GM12892 (cell line): ENCODE measurements at regions not wholly inside any gene's neighbourhood (a gene's known extent, or its start where the extent isn't known, plus 50 kb on each side); places are given as distances from the start of the nearest gene placed in this dataset.

Source experiments
- POLR2A ChIP-seq: IDR thresholded peaks from 2 replicates; pipeline ENCODE4 v1.6.1; 2011; ENCODE audit warnings: low read depth, low read length, control low read depth
- POLR2AphosphoS5 ChIP-seq: IDR thresholded peaks from 2 replicates; pipeline ENCODE4 v1.6.1; 2011; ENCODE audit warnings: low read depth, low read length, control low read depth
- TAF1 ChIP-seq: IDR thresholded peaks from 2 replicates; pipeline ENCODE4 v1.6.1; 2011; ENCODE audit warnings: low read depth, mild to moderate bottlenecking, control low read depth, low read length, borderline replicate concordance

GRCh38 chr4:12116009-12116552, 687.4 kb upstream of the HS3ST1 start:
- TF ChIP-seq POLR2A: no peak
- no peak for TF ChIP-seq POLR2AphosphoS5
- no peak for TF ChIP-seq TAF1
